Endothelial cell (in vitro differentiated cells): ENCODE measurements at regions not wholly inside any gene's neighbourhood (a gene's known extent, or its start where the extent isn't known, plus 50 kb on each side); places are given as distances from the start of the nearest gene placed in this dataset.

Source experiments
- DNase-seq: peaks from one replicate; pipeline ENCODE4 v3.0.0; 2021; ENCODE audit warnings: low spot score
- H3K27ac Mint-ChIP-seq: one replicate; pipeline ENCODE4 v1.8.0; 2021; ENCODE audit warnings: mixed read lengths, inconsistent platforms; ENCODE audit not compliant: unreplicated experiment
- H3K27me3 Mint-ChIP-seq: one replicate; pipeline ENCODE4 v1.8.0; 2021; ENCODE audit warnings: mild to moderate bottlenecking, moderate library complexity, mixed read lengths, inconsistent platforms; ENCODE audit not compliant: unreplicated experiment
- H3K36me3 Mint-ChIP-seq: one replicate; pipeline ENCODE4 v1.8.0; 2021; ENCODE audit warnings: mild to moderate bottlenecking, low read depth, mixed read lengths, inconsistent platforms; ENCODE audit not compliant: unreplicated experiment
- H3K4me1 Mint-ChIP-seq: one replicate; pipeline ENCODE4 v1.8.0; 2021; ENCODE audit warnings: mild to moderate bottlenecking, mixed read lengths, inconsistent platforms; ENCODE audit not compliant: unreplicated experiment
- H3K4me3 Mint-ChIP-seq: one replicate; pipeline ENCODE4 v1.8.0; 2021; ENCODE audit warnings: mild to moderate bottlenecking, mixed read lengths, inconsistent platforms; ENCODE audit not compliant: unreplicated experiment
- H3K9me3 Mint-ChIP-seq: one replicate; pipeline ENCODE4 v1.8.0; 2021; ENCODE audit warnings: mixed read lengths, inconsistent platforms; ENCODE audit not compliant: unreplicated experiment
- CTCF ChIP-seq: fragments of 200-600 bp; sonication (generic); IDR thresholded peaks from one replicate; pipeline ENCODE4 v1.5.0; 2021; ENCODE audit warnings: antibody characterized with exemption; ENCODE audit not compliant: unreplicated experiment

- no peak for TF ChIP-seq CTCF
- Mint-ChIP-seq H3K36me3 (no peaks in the 10 kb centered on the region), H3K4me3 (no peak overlapping the region), H3K9me3 (no peaks in the 10 kb centered on the region), H3K27me3 (peaks cover 13% of the 10 kb centered on the region), H3K27ac (no peak overlapping the region), H3K4me1 (peaks cover 13% of the 10 kb centered on the region)
- DNase-seq, result no peak
Measured at GRCh38 chr16:86384980-86385379, 125.3 kb upstream of the FOXF1 start.

GRCh38 chr16:86387468-86388440 lies 122.6 kb upstream of the FOXF1 start:
- H3K4me3 Mint-ChIP-seq, result no peak overlapping the region
- H3K27me3 Mint-ChIP-seq, result peaks cover 11% of the 10 kb centered on the region
- peaks cover 12% of the 10 kb centered on the region for H3K4me1 Mint-ChIP-seq
- no peak for TF ChIP-seq CTCF
- H3K36me3 Mint-ChIP-seq, result no peaks in the 10 kb centered on the region
- no peaks in the 10 kb centered on the region for H3K9me3 Mint-ChIP-seq
- no peak for DNase-seq
- H3K27ac Mint-ChIP-seq, result no peak overlapping the region

- Mint-ChIP-seq H3K4me1 (peaks cover 2% of the 10 kb centered on the region), H3K27ac (no peak overlapping the region), H3K9me3 (no peaks in the 10 kb centered on the region), H3K27me3 (peaks cover 10% of the 10 kb centered on the region), H3K4me3 (no peak overlapping the region), H3K36me3 (no peaks in the 10 kb centered on the region)
- DNase-seq, result no peak
- TF ChIP-seq CTCF, result no peak
Measured at GRCh38 chr16:86388976-86389375, 121.4 kb upstream of the FOXF1 start.

- Mint-ChIP-seq H3K9me3 (no peaks in the 10 kb centered on the region), H3K4me3 (no peak overlapping the region), H3K36me3 (no peaks in the 10 kb centered on the region), H3K4me1 (peaks cover 2% of the 10 kb centered on the region), H3K27ac (no peak overlapping the region), H3K27me3 (peaks cover 7% of the 10 kb centered on the region)
- no peak for DNase-seq
- TF ChIP-seq CTCF, result no peak
Measured at GRCh38 chr16:86389566-86390328, 120.6 kb upstream of the FOXF1 start.

GRCh38 chr16:86390335-86390734 lies 120.0 kb upstream of the FOXF1 start:
- no peak for TF ChIP-seq CTCF
- Mint-ChIP-seq H3K36me3 (no peaks in the 10 kb centered on the region), H3K27ac (no peak overlapping the region), H3K27me3 (peaks cover 7% of the 10 kb centered on the region), H3K4me1 (peaks cover 2% of the 10 kb centered on the region), H3K4me3 (no peak overlapping the region), H3K9me3 (no peaks in the 10 kb centered on the region)
- no peak for DNase-seq
